Activated effector memory CD4-positive, alpha-beta T cell treated with anti-CD3 and anti-CD28 coated beads, Interleukin-2, amount 50 U/mL, for 16 hours (primary cell): ENCODE measurements at regions not wholly inside any gene's neighbourhood (a gene's known extent, or its start where the extent isn't known, plus 50 kb on each side); places are given as distances from the start of the nearest gene placed in this dataset.

Source experiments
- DNase-seq: peaks from one replicate; pipeline ENCODE4 v3.0.0-alpha.2; 2020

DNA sequence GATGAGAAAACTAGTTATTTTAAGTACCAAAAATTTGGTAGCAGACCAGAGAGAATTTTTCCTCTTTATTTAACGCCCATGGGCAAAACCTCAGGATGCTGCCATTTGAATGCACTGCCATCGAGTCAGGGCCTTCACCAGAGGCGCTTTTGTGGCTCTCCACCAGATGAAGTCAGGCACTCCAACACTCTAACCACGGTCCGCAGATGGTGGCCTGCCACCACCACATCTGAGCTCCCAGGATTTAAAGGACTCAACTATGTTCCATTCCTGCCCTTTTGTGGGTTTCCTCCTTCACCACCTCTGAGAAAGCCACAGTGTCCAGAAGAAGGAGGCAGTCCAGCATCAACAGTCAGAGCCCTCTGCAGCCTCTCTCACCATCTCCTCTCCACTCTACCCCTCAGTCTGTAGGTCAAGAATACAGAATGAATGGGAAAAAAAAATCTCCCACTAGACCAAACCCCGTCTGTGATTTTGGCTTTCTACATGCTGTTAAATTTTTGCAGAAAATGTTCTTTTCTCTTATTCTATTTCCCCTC, 647.4 kb downstream of the USP25 start:
- no peak for DNase-seq

- no peak for DNase-seq
Measured at GRCh38 chr21:16377857-16378256, 648.1 kb downstream of the USP25 start.

GRCh38 chr21:16378525-16378924, 648.7 kb downstream of the USP25 start:
- no peak for DNase-seq

DNA sequence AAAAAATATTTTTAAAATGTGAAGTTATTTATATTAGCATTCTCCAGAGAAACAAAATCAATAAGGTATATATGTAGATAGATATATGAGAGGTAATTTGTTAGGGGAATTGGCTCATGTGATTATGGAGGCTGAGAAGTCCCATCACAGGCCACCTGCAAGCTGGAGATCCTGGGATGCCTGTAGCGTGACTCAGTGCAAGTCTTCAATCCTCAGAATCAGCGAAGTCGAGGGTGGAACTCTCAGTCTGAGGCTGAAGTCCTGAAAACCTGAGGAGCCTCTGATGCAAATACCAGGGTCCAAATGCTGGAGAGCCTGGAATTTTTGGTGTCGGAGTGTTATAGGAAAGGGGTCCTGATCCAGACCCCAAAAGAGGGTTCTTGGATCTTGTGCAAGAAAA, 658.5 kb downstream of the USP25 start:
- DNase-seq = no peak

GRCh38 chr21:16388911-16389560, 659.3 kb downstream of the USP25 start:
- DNase-seq = no peak

- DNase-seq = no peak
Measured at GRCh38 chr21:16389643-16390042, 659.9 kb downstream of the USP25 start.

DNA sequence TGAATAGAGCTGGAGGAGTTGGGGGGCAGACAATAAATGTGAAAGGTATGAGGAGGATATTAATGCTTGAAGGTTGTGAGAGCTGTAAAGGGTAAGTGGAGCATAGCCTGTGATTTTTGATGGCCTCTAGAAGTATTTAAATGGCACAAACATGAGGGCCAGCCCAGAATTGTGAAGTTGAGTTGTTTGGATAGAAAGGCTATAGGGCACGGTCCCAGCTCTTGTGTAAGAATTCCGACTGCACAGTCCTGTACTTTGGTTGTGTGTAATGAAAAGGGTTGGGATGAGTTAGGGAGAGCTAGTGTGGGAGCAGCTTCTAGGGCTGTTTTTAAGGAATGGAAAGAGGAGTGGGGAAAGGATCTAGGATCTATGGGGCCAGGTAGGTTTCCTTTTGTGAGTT, 665.5 kb downstream of the USP25 start:
- no peak for DNase-seq

DNA sequence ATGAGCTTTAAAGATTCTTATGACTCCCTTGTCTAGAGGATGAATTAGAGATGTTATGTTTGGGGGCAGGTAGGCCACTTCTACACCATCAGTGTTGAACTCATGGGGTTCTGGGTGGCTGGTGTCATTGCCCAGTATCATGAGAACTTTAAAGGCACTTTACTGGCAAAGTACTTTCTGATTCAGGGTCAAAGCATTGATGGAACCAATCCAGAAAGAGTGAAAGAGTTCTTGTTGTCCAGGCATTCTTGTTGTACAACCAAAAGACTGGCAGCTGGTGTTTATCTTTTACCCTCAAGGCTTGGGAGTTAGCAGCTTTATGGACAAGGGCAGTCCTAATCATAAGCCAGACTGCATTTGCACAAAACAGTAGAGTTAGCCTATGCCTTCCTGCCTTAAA, 673.0 kb downstream of the USP25 start:
- DNase-seq = no peak

DNA sequence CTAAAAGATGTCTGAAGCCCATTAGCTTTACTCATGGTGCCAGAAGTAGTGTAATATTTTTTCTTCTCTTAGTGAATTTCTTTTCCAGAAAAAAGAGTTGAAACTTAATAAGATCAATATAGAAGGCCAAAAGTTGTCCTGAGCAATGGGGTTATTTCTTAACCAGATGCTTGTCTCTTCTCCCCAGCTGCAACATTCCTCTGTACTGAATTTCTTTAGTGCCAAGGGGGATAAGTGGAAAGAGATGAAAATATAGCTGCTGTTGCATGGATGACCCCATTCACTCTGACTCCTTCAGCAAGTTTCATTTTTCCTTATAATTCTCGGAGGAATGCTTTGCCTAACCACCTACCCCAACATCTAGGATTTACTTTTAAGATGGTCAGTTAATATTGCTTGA, 675.0 kb downstream of the USP25 start:
- no peak for DNase-seq

GRCh38 chr21:16406355-16406754, 676.6 kb downstream of the USP25 start:
- DNase-seq = no peak

- no peak for DNase-seq
Measured at GRCh38 chr21:16407403-16408240, 677.8 kb downstream of the USP25 start.

DNA sequence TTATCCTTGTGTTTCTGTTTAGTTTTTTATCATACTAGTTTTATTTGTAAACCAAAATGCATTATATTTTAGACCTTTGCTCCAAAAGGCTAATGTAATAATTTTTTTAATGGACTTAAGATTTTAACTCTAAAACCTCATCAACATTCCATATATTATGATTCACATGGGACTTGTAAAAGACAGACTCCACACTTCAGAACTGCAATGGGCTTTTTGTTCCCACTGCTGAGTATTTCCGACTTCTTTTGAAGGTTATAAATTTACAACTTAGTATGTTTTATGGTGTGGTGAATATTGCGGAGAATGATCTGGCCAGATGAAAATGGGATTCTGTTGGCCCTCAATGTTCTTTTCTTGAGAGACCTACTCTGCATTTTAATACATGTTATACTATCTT, 678.5 kb downstream of the USP25 start:
- no peak for DNase-seq

GRCh38 chr21:16409352-16409751, 679.6 kb downstream of the USP25 start:
- DNase-seq = no peak

DNA sequence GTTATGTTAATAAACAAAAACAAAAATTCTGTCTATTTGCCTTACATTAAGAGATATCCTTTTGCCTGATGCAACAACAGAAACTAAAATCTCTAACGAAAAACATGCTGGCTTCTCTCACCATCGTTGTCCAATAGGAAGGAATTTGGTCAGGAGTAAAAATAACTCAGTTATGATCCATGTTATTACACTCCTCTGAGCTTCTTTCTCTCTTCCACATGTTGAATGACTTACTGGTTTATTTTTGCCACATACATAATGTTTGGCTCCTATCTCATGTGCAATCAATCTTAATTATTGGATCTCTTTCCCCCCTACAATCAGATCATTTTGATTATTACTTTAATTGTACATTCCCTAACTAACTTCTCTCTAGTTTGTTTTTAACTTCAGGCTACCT, 688.4 kb downstream of the USP25 start:
- DNase-seq = no peak

DNA sequence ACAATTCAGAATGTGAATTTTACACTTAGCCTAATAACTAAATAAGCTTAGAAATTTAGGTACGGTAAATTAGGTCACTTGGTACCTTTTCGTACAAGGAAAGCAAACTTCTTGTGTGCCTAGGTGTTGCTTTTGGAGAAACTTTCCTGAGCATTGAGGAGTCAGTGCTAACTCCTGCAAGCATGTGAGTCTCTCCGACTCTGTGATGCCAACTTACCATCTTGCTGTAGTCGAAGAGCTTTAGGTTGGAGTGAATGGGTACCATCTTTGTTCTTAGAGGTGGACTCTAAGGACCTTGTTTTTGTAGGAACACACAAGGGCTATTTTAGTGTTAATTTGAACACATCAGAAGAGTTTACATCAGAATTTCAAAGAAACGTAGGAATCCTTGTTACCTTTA, 688.9 kb downstream of the USP25 start:
- no peak for DNase-seq

DNA sequence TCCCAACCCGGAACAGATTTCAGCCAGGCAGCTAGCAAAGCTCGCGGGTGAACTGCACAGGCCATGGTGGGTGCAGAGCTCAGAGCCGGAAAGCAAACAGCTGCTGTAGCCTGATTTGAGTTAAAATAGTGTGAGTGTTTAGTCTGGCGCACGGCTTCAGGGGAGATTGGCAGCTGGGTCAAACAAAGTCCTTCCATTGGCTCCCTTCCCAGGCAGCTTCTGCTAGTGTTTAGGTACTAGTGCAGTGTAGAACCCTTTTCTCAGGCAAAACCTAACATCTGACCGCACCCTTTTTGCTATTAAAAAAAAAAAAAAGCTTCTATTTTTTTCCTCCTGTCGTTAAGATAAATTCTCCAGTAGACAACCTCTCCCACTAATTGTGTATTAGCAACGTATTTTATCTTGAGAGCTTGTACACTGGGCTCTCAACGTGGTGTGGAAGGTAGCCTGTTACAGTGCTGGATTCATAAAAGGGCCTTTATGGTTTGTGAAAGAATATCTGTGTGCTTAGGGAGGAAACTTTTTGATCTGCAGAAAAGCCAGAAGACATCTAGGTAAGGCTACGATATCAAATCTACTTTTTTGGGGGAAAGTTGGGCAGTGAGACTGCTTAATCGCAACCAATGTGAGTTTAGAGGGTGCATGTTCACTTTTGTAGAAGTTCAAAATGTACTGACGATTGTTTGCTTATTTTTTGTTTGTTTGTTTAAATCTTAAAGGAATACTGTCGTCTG, 689.6 kb downstream of the USP25 start:
- no peak for DNase-seq

GRCh38 chr21:16420031-16420724, 690.4 kb downstream of the USP25 start:
- no peak for DNase-seq

- no peak for DNase-seq
Measured at GRCh38 chr21:16421007-16421406, 691.2 kb downstream of the USP25 start.

DNA sequence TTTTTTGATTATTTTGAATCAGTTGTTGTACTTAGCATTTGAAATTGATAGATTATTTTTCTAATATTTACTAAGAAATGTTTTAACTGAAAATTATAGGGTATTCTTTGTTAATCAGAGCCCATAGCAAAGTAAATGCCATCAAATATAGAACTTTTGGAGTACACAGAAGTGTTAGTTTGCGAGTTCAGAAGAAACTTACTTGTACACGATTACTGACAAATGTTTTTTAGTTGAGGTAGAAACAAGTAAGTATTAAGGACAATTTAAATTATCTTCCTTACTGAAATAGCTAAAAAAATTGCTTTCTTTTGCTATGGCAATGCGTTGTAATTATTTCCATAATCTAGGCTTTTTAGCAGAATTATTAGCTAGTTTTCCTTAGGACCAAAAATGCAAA, 692.2 kb downstream of the USP25 start:
- DNase-seq = no peak

- no peak for DNase-seq
Measured at GRCh38 chr21:16422702-16423101, 692.9 kb downstream of the USP25 start.

DNA sequence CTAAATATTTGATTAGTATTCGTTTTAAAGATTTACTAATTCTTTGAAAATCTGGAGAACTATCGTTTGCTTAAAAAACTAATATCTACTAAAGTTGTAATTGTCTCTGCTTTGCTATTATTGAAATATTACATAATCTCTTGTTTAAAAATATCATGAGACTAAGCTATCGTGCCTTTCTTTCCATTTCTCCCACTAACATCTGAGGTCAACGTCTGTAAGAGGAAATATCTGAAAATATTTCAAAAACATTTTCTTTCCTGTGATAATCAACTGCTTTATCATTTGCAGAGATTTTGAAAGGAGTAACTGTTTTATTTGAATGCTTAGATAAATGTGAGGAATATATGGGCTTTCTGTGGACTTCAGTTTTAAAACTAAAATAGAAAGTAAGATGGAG, 694.1 kb downstream of the USP25 start:
- no peak for DNase-seq

GRCh38 chr21:16424331-16424751, 694.6 kb downstream of the USP25 start:
- DNase-seq = no peak

DNA sequence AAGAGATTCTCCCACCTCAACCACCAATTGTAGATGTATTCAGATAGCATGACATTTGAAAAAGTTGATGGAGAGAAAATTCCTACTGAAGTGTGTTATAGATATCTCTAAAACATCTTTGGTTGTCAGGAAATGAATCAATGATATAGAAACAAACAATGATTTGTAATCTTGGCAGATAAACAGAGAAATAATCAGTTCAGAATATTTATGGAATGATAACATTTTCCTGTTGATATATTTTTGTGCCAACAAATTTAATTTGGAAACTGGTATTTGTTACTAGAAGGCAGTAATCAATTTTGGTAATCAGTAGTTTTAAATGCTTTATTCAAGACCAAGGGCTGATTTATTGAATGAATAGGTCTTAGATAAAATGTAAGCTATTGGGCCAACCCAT, 695.6 kb downstream of the USP25 start:
- no peak for DNase-seq
